Neural cell (in vitro differentiated cells): ENCODE measurements at regions not wholly inside any gene's neighbourhood (a gene's known extent, or its start where the extent isn't known, plus 50 kb on each side); places are given as distances from the start of the nearest gene placed in this dataset.

Experiments used
- H2AFZ ChIP-seq: fragments of 200-600, 300-800 bp; sonication (generic), shearing (Covaris generic); 2 replicates; pipeline ENCODE4 v1.6.0; 2014; ENCODE audit warnings: low read depth, mild to moderate bottlenecking, antibody characterized with exemption, low read length, moderate library complexity
- H3F3A ChIP-seq: fragments of 200-600 bp; shearing (Covaris generic); 2 replicates; pipeline ENCODE4 v1.6.1; 2016; ENCODE audit warnings: mild to moderate bottlenecking, moderate library complexity, mixed read lengths, antibody characterized with exemption, low read length; ENCODE audit not compliant: insufficient read depth, poor library complexity, severe bottlenecking
- H3K27ac ChIP-seq: fragments of 200-600, 300-800 bp; sonication (generic), shearing (Covaris generic); 2 replicates; pipeline ENCODE4 v1.5.1; 2014; ENCODE audit warnings: mild to moderate bottlenecking, low read length, moderate library complexity
- H3K27me3 ChIP-seq: fragments of 300-800, 200-600 bp; sonication (generic), shearing (Covaris generic); 2 replicates; pipeline ENCODE4 v1.6.0; 2014; ENCODE audit warnings: mild to moderate bottlenecking, low read depth, low read length, moderate library complexity; ENCODE audit not compliant: insufficient read depth
- H3K36me3 ChIP-seq: fragments of 300-800, 200-600 bp; sonication (generic), shearing (Covaris generic); 2 replicates; pipeline ENCODE4 v1.5.1; 2014; ENCODE audit warnings: mild to moderate bottlenecking, antibody characterized with exemption, low read length, moderate library complexity; ENCODE audit not compliant: insufficient read depth
- H3K4me2 ChIP-seq: fragments of 300-800, 200-600 bp; sonication (generic), shearing (Covaris generic); 2 replicates; pipeline ENCODE4 v1.6.0; 2014; ENCODE audit warnings: mild to moderate bottlenecking, low read length
- H3K4me3 ChIP-seq: fragments of 300-800, 200-600 bp; sonication (generic), shearing (Covaris generic); 2 replicates; pipeline ENCODE4 v1.5.1; 2014; ENCODE audit warnings: mild to moderate bottlenecking, low read length, moderate library complexity
- H3K79me2 ChIP-seq: fragments of 200-600 bp; shearing (Covaris generic); replicated peaks from 2 replicates; pipeline ENCODE4 v1.6.0; 2014; ENCODE audit warnings: mild to moderate bottlenecking, low read length, moderate library complexity; ENCODE audit not compliant: insufficient read depth
- H3K9ac ChIP-seq: fragments of 300-800, 200-600 bp; sonication (generic), shearing (Covaris generic); 2 replicates; pipeline ENCODE4 v1.6.1; 2016; ENCODE audit warnings: mild to moderate bottlenecking, low read length, mixed read lengths
- H3K9me2 ChIP-seq: fragments of 200-600 bp; shearing (Covaris generic); 2 replicates; pipeline ENCODE4 v1.6.1; 2016; ENCODE audit warnings: mild to moderate bottlenecking, low read length, mixed read lengths; ENCODE audit not compliant: insufficient read depth
- H3K9me3 ChIP-seq: fragments of 200-600, 300-800 bp; sonication (generic), shearing (Covaris generic); 2 replicates; pipeline ENCODE4 v1.6.1; 2016; ENCODE audit warnings: mild to moderate bottlenecking, mixed run types, low read length, moderate library complexity, mixed read lengths
- H4K20me1 ChIP-seq: fragments of 200-600 bp; shearing (Covaris generic); 2 replicates; pipeline ENCODE4 v1.6.1; 2016; ENCODE audit warnings: mild to moderate bottlenecking, mixed run types; ENCODE audit not compliant: insufficient read depth
- EP300 ChIP-seq: fragments of 450-650 bp; conservative IDR thresholded peaks from 2 replicates; pipeline ENCODE4 v1.6.1; 2014; ENCODE audit warnings: antibody characterized with exemption, mild to moderate bottlenecking, moderate library complexity; ENCODE audit not compliant: poor library complexity, severe bottlenecking
- POLR2AphosphoS5 ChIP-seq: IDR thresholded peaks from 2 replicates; pipeline ENCODE4 v1.6.1; 2012
- RAD21 ChIP-seq: fragments of 450-650 bp; conservative IDR thresholded peaks from 2 replicates; pipeline ENCODE4 v1.6.1; 2014; ENCODE audit warnings: antibody characterized with exemption, mild to moderate bottlenecking, moderate library complexity
- REST ChIP-seq: IDR thresholded peaks from 2 replicates; pipeline ENCODE4 v1.6.1; 2012; ENCODE audit warnings: borderline replicate concordance
- SMC3 ChIP-seq: fragments of 450-650 bp; conservative IDR thresholded peaks from 2 replicates; pipeline ENCODE4 v1.6.1; 2014; ENCODE audit warnings: antibody characterized with exemption, mild to moderate bottlenecking, moderate library complexity; ENCODE audit not compliant: poor library complexity
- TF ChIP-seq, protein P1 (sequence below): fragments of 450-650 bp; IDR thresholded peaks from 2 replicates; pipeline ENCODE4 v1.5.1; 2014; ENCODE audit warnings: antibody characterized with exemption, mild to moderate bottlenecking, moderate library complexity; ENCODE audit not compliant: poor library complexity, severe bottlenecking

DNA sequence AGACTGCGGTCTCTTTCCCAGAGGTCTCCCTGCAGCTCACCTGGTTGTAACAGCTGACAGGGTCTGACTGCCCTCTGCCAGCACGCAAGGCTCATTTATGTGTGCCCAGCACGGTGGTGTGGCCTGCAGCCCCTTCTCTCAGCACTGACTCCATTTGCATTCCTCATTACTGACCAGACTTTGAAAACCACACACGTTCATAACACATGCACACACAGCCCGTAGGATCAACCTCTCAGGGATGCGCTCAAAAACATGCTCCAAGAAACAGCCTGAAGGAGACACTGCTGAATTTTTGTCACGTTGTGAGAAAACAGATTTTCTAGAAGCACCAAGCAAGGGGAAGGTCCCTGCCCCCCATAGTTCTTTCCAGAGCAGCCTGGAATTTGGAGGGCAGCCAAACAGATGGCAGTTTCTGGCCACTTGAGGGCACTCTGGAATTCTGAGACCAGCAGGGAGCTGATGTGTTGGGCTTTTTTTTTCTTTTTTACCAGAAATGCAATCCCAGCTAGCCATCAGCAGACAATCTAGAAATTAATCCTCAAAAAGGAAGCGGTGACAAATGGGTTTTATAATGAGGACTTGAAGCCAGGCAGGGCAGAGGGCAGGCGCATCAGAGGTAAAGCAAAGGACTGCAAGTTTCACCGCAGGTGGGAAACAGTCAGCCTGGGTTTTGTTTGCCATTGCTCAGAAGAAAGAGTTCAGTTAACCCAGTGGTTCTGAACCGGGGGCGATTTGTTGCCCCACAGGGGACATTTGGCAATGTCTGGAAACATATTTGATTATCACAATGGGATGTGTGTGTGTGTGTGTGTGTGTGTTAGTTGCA, 170.5 kb upstream of the PROK2 start:
- Histone ChIP-seq H3K9me2 (no peaks in the 10 kb centered on the region), H3K27ac (no peak overlapping the region), H3K4me3 (no peak overlapping the region), H2AFZ (no peak overlapping the region), H3K27me3 (no peaks in the 10 kb centered on the region), H4K20me1 (no peaks in the 10 kb centered on the region), H3K79me2 (no peaks in the 10 kb centered on the region), H3K9ac (no peak overlapping the region), H3F3A (no peaks in the 10 kb centered on the region), H3K4me2 (no peak overlapping the region), H3K36me3 (no peaks in the 10 kb centered on the region), H3K9me3 (no peaks in the 10 kb centered on the region)
- TF ChIP-seq SMC3 (peak; percentile 93), POLR2AphosphoS5 (peak; percentile 14), RAD21 (peak; percentile 92), EP300 (peak; percentile 13), REST (no peak)
- TF ChIP-seq, protein P1, sequence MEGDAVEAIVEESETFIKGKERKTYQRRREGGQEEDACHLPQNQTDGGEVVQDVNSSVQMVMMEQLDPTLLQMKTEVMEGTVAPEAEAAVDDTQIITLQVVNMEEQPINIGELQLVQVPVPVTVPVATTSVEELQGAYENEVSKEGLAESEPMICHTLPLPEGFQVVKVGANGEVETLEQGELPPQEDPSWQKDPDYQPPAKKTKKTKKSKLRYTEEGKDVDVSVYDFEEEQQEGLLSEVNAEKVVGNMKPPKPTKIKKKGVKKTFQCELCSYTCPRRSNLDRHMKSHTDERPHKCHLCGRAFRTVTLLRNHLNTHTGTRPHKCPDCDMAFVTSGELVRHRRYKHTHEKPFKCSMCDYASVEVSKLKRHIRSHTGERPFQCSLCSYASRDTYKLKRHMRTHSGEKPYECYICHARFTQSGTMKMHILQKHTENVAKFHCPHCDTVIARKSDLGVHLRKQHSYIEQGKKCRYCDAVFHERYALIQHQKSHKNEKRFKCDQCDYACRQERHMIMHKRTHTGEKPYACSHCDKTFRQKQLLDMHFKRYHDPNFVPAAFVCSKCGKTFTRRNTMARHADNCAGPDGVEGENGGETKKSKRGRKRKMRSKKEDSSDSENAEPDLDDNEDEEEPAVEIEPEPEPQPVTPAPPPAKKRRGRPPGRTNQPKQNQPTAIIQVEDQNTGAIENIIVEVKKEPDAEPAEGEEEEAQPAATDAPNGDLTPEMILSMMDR, result peak; percentile 87

DNA sequence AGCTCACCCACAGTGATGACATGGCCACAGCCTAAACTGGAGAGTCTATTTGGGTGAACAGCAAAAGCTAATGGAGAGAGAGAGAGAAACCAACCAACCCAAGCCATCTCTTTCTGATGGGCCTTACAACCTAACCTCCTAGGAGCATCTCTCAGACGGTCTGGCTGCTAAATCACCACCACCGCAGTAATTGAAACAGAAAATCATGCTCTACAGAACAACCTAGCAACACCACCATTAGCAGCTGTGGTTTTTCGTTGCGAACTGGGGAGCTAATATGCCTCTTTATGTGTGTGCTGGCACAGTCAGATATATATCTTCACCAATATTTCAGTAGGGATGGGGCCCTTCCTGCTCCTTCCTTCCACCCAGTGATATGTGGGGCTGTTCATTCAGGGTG, 166.9 kb upstream of the PROK2 start:
- Histone ChIP-seq H3K79me2 (no peaks in the 10 kb centered on the region), H2AFZ (no peak overlapping the region), H3K36me3 (no peaks in the 10 kb centered on the region), H3K9ac (no peak overlapping the region), H4K20me1 (no peaks in the 10 kb centered on the region), H3F3A (no peaks in the 10 kb centered on the region), H3K4me3 (no peak overlapping the region), H3K9me2 (no peaks in the 10 kb centered on the region), H3K27ac (no peak overlapping the region), H3K9me3 (no peaks in the 10 kb centered on the region), H3K4me2 (no peak overlapping the region), H3K27me3 (no peaks in the 10 kb centered on the region)
- no peak for TF ChIP-seq REST
